B cell (primary cell): ENCODE measurements at regions not wholly inside any gene's neighbourhood (a gene's known extent, or its start where the extent isn't known, plus 50 kb on each side); places are given as distances from the start of the nearest gene placed in this dataset.

Source experiments
- ATAC-seq: fragments of 200-7000 bp; cut with Tn5 transposase; one replicate; pipeline ENCODE4 v1.10.0; 2021; ENCODE audit warnings: low read depth, mild to moderate bottlenecking, moderate number of reproducible peaks, moderate library complexity
- CTCF ChIA-PET: fragments of 350-600 bp; sonication (Branson Sonifier 250); formaldehyde crosslinking; loops from one replicate; lab custom pipeline; 2021; ENCODE audit warnings: antibody characterized with exemption, inconsistent platforms; lab: Charles Lee
- POLR2A ChIA-PET: fragments of 350-600 bp; sonication (Branson Sonifier 250); formaldehyde crosslinking; loops from one replicate; lab custom pipeline; 2021; ENCODE audit warnings: antibody characterized with exemption; lab: Charles Lee
- DNase-seq: peaks from one replicate; pipeline ENCODE4 v3.0.0; 2013
- H2AFZ ChIP-seq: 2 replicates; pipeline ENCODE4 v1.6.1; 2012; ENCODE audit warnings: mild to moderate bottlenecking, low read depth, low read length; ENCODE audit not compliant: insufficient read depth, poor library complexity, severe bottlenecking
- H3K27ac ChIP-seq, 2 donors: 1 replicate in 1 of 2; 2 replicates in 1 of 2; pipeline ENCODE4 v1.5.1; 2012 to 2013; ENCODE audit warnings: low read length in 2 of 2, mild to moderate bottlenecking in 2 of 2, moderate library complexity in 1 of 2
- H3K27me3 ChIP-seq, 4 experiments: fragments of 200-600 bp in 1 of 4; sonication (generic) in 1 of 4; replicated peaks in 1 of 4; 1 replicate in 2 of 4; 2 replicates in 2 of 4; pipeline versions ENCODE4 v1.6.1 to v1.7.0; 2013 to 2016; ENCODE audit warnings: low read length in 3 of 4, mild to moderate bottlenecking in 2 of 4, mixed read lengths in 1 of 4, moderate library complexity in 1 of 4; ENCODE audit not compliant: insufficient read depth in 4 of 4, control insufficient read depth in 3 of 4; ENCODE audit errors: control extremely low read depth in 1 of 4
- H3K36me3 ChIP-seq, 2 experiments: replicated peaks in 1 of 2; 1 replicate in 1 of 2; 2 replicates in 1 of 2; pipeline versions ENCODE4 v1.6.1 to v1.7.1; 2013; ENCODE audit warnings: low read length in 1 of 2; ENCODE audit not compliant: insufficient read depth in 2 of 2, control insufficient read depth in 1 of 2; ENCODE audit errors: control extremely low read depth in 1 of 2, extremely low read depth in 1 of 2
- H3K4me1 ChIP-seq, 2 donors: fragments of 200-600 bp in 1 of 2; sonication (generic) in 1 of 2; 1 replicate in 1 of 2; 2 replicates in 1 of 2; pipeline versions ENCODE4 v1.5.1 to v1.6.1; 2013 to 2017; ENCODE audit warnings: low read length in 2 of 2; ENCODE audit not compliant: control insufficient read depth in 2 of 2, insufficient read depth in 2 of 2
- H3K4me2 ChIP-seq: replicated peaks from 2 replicates; pipeline ENCODE3; 2012; ENCODE audit warnings: mild to moderate bottlenecking, low read depth, low read length; ENCODE audit not compliant: poor library complexity, severe bottlenecking
- H3K4me3 ChIP-seq, 5 experiments: fragments of 200-600 bp in 1 of 5; sonication (generic) in 1 of 5; 1 replicate in 3 of 5; 2 replicates in 2 of 5; pipeline versions ENCODE4 v1.5.1 to v1.7.0; 2011 to 2016; ENCODE audit warnings: low read length in 4 of 5, mild to moderate bottlenecking in 4 of 5, low read depth in 2 of 5, control low read depth in 1 of 5, moderate library complexity in 1 of 5; ENCODE audit not compliant: insufficient read depth in 1 of 5; ENCODE audit errors: control extremely low read depth in 1 of 5, extremely low read depth in 1 of 5
- H3K79me2 ChIP-seq: fragments of 200-600 bp; sonication (generic); one replicate; pipeline ENCODE4 v1.6.0; 2016; ENCODE audit warnings: low read length; ENCODE audit not compliant: control insufficient read depth, insufficient read depth
- H3K9ac ChIP-seq: fragments of 200-600 bp; sonication (generic); 2 replicates; pipeline ENCODE4 v1.6.1; 2017; ENCODE audit warnings: mild to moderate bottlenecking, low read length, moderate library complexity
- H3K9me3 ChIP-seq, 3 donors: one replicate each; pipeline versions ENCODE4 v1.6.1 to v1.7.1; 2013; ENCODE audit warnings: low read length in 2 of 3; ENCODE audit not compliant: control insufficient read depth in 2 of 3, insufficient read depth in 1 of 3; ENCODE audit errors: control extremely low read depth in 1 of 3
- H4K20me1 ChIP-seq: 2 replicates; pipeline ENCODE4 v1.6.0; 2012; ENCODE audit warnings: mild to moderate bottlenecking, low read length; ENCODE audit not compliant: insufficient read depth, control insufficient read depth, poor library complexity, severe bottlenecking
- H3K27ac Mint-ChIP-seq: one replicate; pipeline ENCODE4 v1.8.0; 2021; ENCODE audit warnings: mixed read lengths
- H3K27me3 Mint-ChIP-seq: one replicate; pipeline ENCODE4 v1.8.0; 2021; ENCODE audit warnings: mixed read lengths
- H3K4me1 Mint-ChIP-seq: one replicate; pipeline ENCODE4 v1.8.0; 2021; ENCODE audit warnings: mixed read lengths
- H3K4me3 Mint-ChIP-seq: one replicate; pipeline ENCODE4 v1.8.0; 2021; ENCODE audit warnings: mixed read lengths
- H3K9me3 Mint-ChIP-seq: one replicate; pipeline ENCODE4 v1.8.0; 2022; ENCODE audit warnings: mixed read lengths; ENCODE audit not compliant: insufficient read depth
- CTCF ChIP-seq: fragments of 200-600 bp; IDR thresholded peaks from one replicate; pipeline ENCODE4 v1.8.0; 2022; ENCODE audit warnings: antibody characterized with exemption, mild to moderate bottlenecking
- EZH2 ChIP-seq: IDR thresholded peaks from 2 replicates; pipeline ENCODE4 v1.6.1; 2012; ENCODE audit warnings: borderline replicate concordance, low read depth, mild to moderate bottlenecking, moderate library complexity, low read length; ENCODE audit not compliant: insufficient read depth, poor library complexity, severe bottlenecking
- WGBS: methylation state at CpG from one replicate; pipeline ENCODE4 v1.1.5; 2013; ENCODE audit warnings: missing lambda C conversion rate; ENCODE audit not compliant: insufficient coverage; 5-methylcytosine and 5-hydroxymethylcytosine counted together
- intact Hi-C: fragments of 100-400 bp; cut with micrococcal nuclease; formaldehyde crosslinking; loops from one replicate; pipeline ENCODE4 v1.10.0; 2022

- no peak overlapping the region for H3K4me3 ChIP-seq
- Mint-ChIP-seq H3K9me3 (no peaks in the 10 kb centered on the region), H3K4me1 (no peaks in the 10 kb centered on the region), H3K4me3 (no peak overlapping the region), H3K27me3 (no peaks in the 10 kb centered on the region), H3K27ac (no peak overlapping the region)
- intact Hi-C loops: no loop called here
- no peak for TF ChIP-seq CTCF
- no peak for TF ChIP-seq EZH2
- ATAC-seq (no peak), DNase-seq (no peak)
- H3K27ac ChIP-seq: no peak overlapping the region
- peaks cover 0 to 6% (median 0%) of the 10 kb centered on the region in 3 donors for H3K9me3 ChIP-seq
- H2AFZ ChIP-seq: no peak overlapping the region
- H3K27me3 ChIP-seq: no peaks in the 10 kb centered on the region
- no CpG with 5 or more reads among the region's 1 CpG for WGBS
- H3K36me3 ChIP-seq: no peaks in the 10 kb centered on the region
- H3K4me1 ChIP-seq: no peaks in the 10 kb centered on the region
- no peak overlapping the region for H3K9ac ChIP-seq
- ChIA-PET POLR2A (no interaction called here), CTCF (no interaction called here)
- H3K79me2 ChIP-seq: no peaks in the 10 kb centered on the region
- H4K20me1 ChIP-seq: no peaks in the 10 kb centered on the region
- H3K4me2 ChIP-seq: no peak overlapping the region
Observed at GRCh38 chr4:135197641-135198040, 996.1 kb upstream of the PABPC4L start.

- Histone ChIP-seq H3K27ac (no peak overlapping the region), H3K79me2 (no peaks in the 10 kb centered on the region), H3K4me1 (no peaks in the 10 kb centered on the region), H3K9me3 (peaks cover 0 to 6% (median 0%) of the 10 kb centered on the region in 3 donors), H3K4me2 (no peak overlapping the region), H4K20me1 (no peaks in the 10 kb centered on the region), H3K9ac (no peak overlapping the region), H3K27me3 (no peaks in the 10 kb centered on the region), H3K4me3 (no peak overlapping the region), H3K36me3 (no peaks in the 10 kb centered on the region), H2AFZ (no peak overlapping the region)
- WGBS: 92% methylated on average over 1 of the region's 1 CpG
- CTCF ChIA-PET: no interaction called here
- no peak for ATAC-seq
- POLR2A ChIA-PET: no interaction called here
- TF ChIP-seq EZH2: no peak
- TF ChIP-seq CTCF: no peak
- Mint-ChIP-seq H3K4me1 (no peaks in the 10 kb centered on the region), H3K4me3 (no peak overlapping the region), H3K27me3 (no peaks in the 10 kb centered on the region), H3K9me3 (no peaks in the 10 kb centered on the region), H3K27ac (no peak overlapping the region)
- DNase-seq: no peak
- intact Hi-C loops: no loop called here
Observed at GRCh38 chr4:135194477-135194876, 992.9 kb upstream of the PABPC4L start.
